MCF 10A (cell line): ENCODE measurements at regions not wholly inside any gene's neighbourhood (a gene's known extent, or its start where the extent isn't known, plus 50 kb on each side); places are given as distances from the start of the nearest gene placed in this dataset.

Experiments
- BruUV-seq: library from RNA; stranded (reverse); fragments of 400-500 nt; replicated peaks from 2 replicates; lab custom pipeline; 2021; lab: Mats Ljungman, UMichigan
- CTCF ChIA-PET: fragments of 300-600 bp; sonication (Branson Sonifier 250); formaldehyde crosslinking; extraction: SDS; loops from one replicate; lab custom pipeline; 2021; ENCODE audit warnings: antibody characterized with exemption, inconsistent platforms; lab: Yijun Ruan, JAX
- POLR2A ChIA-PET: fragments of 300-600, 350-650 bp; sonication (Branson Sonifier 250); formaldehyde crosslinking; extraction: SDS; loops from one replicate; lab custom pipeline; 2020; ENCODE audit warnings: antibody characterized with exemption, inconsistent platforms; lab: Yijun Ruan, JAX
- DNase-seq: peaks from one replicate; pipeline ENCODE4 v3.0.0-alpha.2; 2018; ENCODE audit not compliant: unreplicated experiment
- H3K27ac Mint-ChIP-seq: one replicate; pipeline ENCODE4 v1.8.0; 2022; ENCODE audit warnings: mild to moderate bottlenecking, low read depth, mixed read lengths; ENCODE audit not compliant: unreplicated experiment
- H3K27me3 Mint-ChIP-seq: one replicate; pipeline ENCODE4 v1.8.0; 2022; ENCODE audit warnings: mixed read lengths; ENCODE audit not compliant: insufficient read depth, unreplicated experiment
- H3K36me3 Mint-ChIP-seq: one replicate; pipeline ENCODE4 v1.8.0; 2022; ENCODE audit warnings: mild to moderate bottlenecking, moderate library complexity, mixed read lengths; ENCODE audit not compliant: insufficient read depth, unreplicated experiment
- H3K4me1 Mint-ChIP-seq: one replicate; pipeline ENCODE4 v1.8.0; 2022; ENCODE audit warnings: mixed read lengths; ENCODE audit not compliant: insufficient read depth, unreplicated experiment
- H3K4me3 Mint-ChIP-seq: one replicate; pipeline ENCODE4 v1.8.0; 2022; ENCODE audit warnings: mild to moderate bottlenecking, moderate library complexity, mixed read lengths; ENCODE audit not compliant: unreplicated experiment
- H3K9me3 Mint-ChIP-seq: one replicate; pipeline ENCODE4 v1.8.0; 2022; ENCODE audit warnings: mixed read lengths; ENCODE audit not compliant: unreplicated experiment
- CTCF ChIP-seq: fragments of 200-600 bp; IDR thresholded peaks from one replicate; pipeline ENCODE4 v1.8.0; 2022; ENCODE audit warnings: antibody characterized with exemption, mild to moderate bottlenecking; ENCODE audit not compliant: unreplicated experiment
- intact Hi-C: fragments of 100-400 bp; cut with micrococcal nuclease; formaldehyde crosslinking; loops from 2 replicates; pipeline ENCODE4 v1.14.1; 2022

- no peaks in the 10 kb centered on the region for H3K36me3 Mint-ChIP-seq
- no peaks in the 10 kb centered on the region for H3K9me3 Mint-ChIP-seq
- H3K27ac Mint-ChIP-seq: peak overlapping the region; percentile 20
- TF ChIP-seq CTCF: no peak
- no peak overlapping the region for H3K4me3 Mint-ChIP-seq
- ChIA-PET POLR2A (no interaction called here), CTCF (interaction anchor here (0.6 kb wide), 1 partner anchor 40 kb away, joined by 3 read pairs; no protein-coding TSS in a partner anchor)
- intact Hi-C loops: no loop called here
- H3K27me3 Mint-ChIP-seq: no peaks in the 10 kb centered on the region
- peak; percentile 78 for DNase-seq
- no TSS peak for BruUV-seq
- H3K4me1 Mint-ChIP-seq: peaks cover 6% of the 10 kb centered on the region
Observed at GRCh38 chr13:86446311-86446710, 647.1 kb upstream of the SLITRK6 start.

- no peak overlapping the region for H3K4me3 Mint-ChIP-seq
- H3K27me3 Mint-ChIP-seq: no peaks in the 10 kb centered on the region
- intact Hi-C loops: no loop called here
- POLR2A ChIA-PET: no interaction called here
- DNase-seq: no peak
- H3K4me1 Mint-ChIP-seq: peaks cover 6% of the 10 kb centered on the region
- no peak overlapping the region for H3K27ac Mint-ChIP-seq
- no peak for TF ChIP-seq CTCF
- H3K9me3 Mint-ChIP-seq: no peaks in the 10 kb centered on the region
- CTCF ChIA-PET: interaction anchor here (0.7 kb wide), 1 partner anchor 250 kb away, joined by 3 read pairs; no protein-coding TSS in a partner anchor
- BruUV-seq: no TSS peak
- no peaks in the 10 kb centered on the region for H3K36me3 Mint-ChIP-seq
Observed at GRCh38 chr13:86447479-86447878, 648.3 kb upstream of the SLITRK6 start.

- Mint-ChIP-seq H3K27me3 (no peaks in the 10 kb centered on the region), H3K27ac (no peak overlapping the region), H3K4me3 (no peak overlapping the region), H3K4me1 (peaks cover 5% of the 10 kb centered on the region), H3K9me3 (no peaks in the 10 kb centered on the region), H3K36me3 (no peaks in the 10 kb centered on the region)
- no peak for TF ChIP-seq CTCF
- ChIA-PET POLR2A (no interaction called here), CTCF (interaction anchor here (0.6 kb wide), 3 partner anchors 12 to 405 kb away, joined by 3 read pairs; no protein-coding TSS in a partner anchor)
- no TSS peak for BruUV-seq
- intact Hi-C loops: loop anchor here (5.0 kb wide), 1 partner anchor 375 kb away; no protein-coding TSS in a partner anchor
- DNase-seq: no peak
Observed at GRCh38 chr13:86462011-86462410, 662.8 kb upstream of the SLITRK6 start.

GRCh38 chr13:86464193-86464592 is 665.0 kb upstream of the SLITRK6 start:
- Mint-ChIP-seq H3K4me1 (peaks cover 5% of the 10 kb centered on the region), H3K36me3 (no peaks in the 10 kb centered on the region), H3K4me3 (no peak overlapping the region), H3K9me3 (peaks cover 5% of the 10 kb centered on the region), H3K27ac (no peak overlapping the region), H3K27me3 (no peaks in the 10 kb centered on the region)
- TF ChIP-seq CTCF: peak; percentile 29
- CTCF ChIA-PET: no interaction called here
- BruUV-seq: no TSS peak
- peak; percentile 43 for DNase-seq
- POLR2A ChIA-PET: no interaction called here
- intact Hi-C loops: loop anchor here (2.0 to 5.0 kb wide), 2 partner anchors 377 to 493 kb away; no protein-coding TSS in a partner anchor
